K562 (cell line): ENCODE measurements at regions not wholly inside any gene's neighbourhood (a gene's known extent, or its start where the extent isn't known, plus 50 kb on each side); places are given as distances from the start of the nearest gene placed in this dataset.

Source experiments
- ATAC-seq: fragments of 200-7000 bp; cut with Tn5 transposase; 3 replicates; pipeline ENCODE4 v1.9.1; 2020; ENCODE audit warnings: moderate library complexity
- BruUV-seq: library from RNA; stranded (reverse); fragments of 400-500 nt; replicated peaks from 2 replicates; lab custom pipeline; 2021; lab: Mats Ljungman, UMichigan
- CTCF ChIA-PET: fragments of 300-600 bp; formaldehyde crosslinking; extraction: SDS; loops from one replicate; lab custom pipeline; 2021; ENCODE audit warnings: low intra/inter-chr PET ratio; lab: Yijun Ruan, JAX
- POLR2A ChIA-PET: fragments of 300-600, 350-650 bp; sonication (Branson Sonifier 250); formaldehyde crosslinking; extraction: SDS; loops from one replicate; lab custom pipeline; 2021; ENCODE audit warnings: antibody characterized with exemption, inconsistent platforms; lab: Yijun Ruan, JAX
- DNase-seq, 4 experiments: peaks; one replicate each; pipeline versions ENCODE4 v3.0.0 to v3.0.0-alpha.2; 2011 to 2018; ENCODE audit warnings: low spot score in 3 of 4, mixed read lengths in 3 of 4; ENCODE audit errors: extremely low read depth in 1 of 4
- FAIRE-seq: peaks from 2 replicates; lab custom pipeline; 2011; peaks lifted over from hg19 to GRCh38; lab: Jason Lieb, UNC
- H2AFZ ChIP-seq: 2 replicates; pipeline ENCODE4 v1.6.0; 2011; ENCODE audit warnings: low read depth, low read length, control low read depth, inconsistent platforms
- H3K27ac ChIP-seq: fragments of 200-600 bp; 3 replicates; pipeline ENCODE4 v1.8.0; 2011; ENCODE audit warnings: low read depth, mild to moderate bottlenecking, control low read depth, inconsistent platforms, low read length, moderate library complexity, mixed read lengths; ENCODE audit errors: extremely low read depth
- H3K27me3 ChIP-seq, 2 experiments: fragments of 300-600 bp in 1 of 2; 2 replicates in 1 of 2; 3 replicates in 1 of 2; pipeline versions ENCODE4 v1.6.0 to v1.8.0; 2011; ENCODE audit warnings: inconsistent platforms in 2 of 2, low read length in 2 of 2, mild to moderate bottlenecking in 1 of 2, mixed read lengths in 1 of 2, moderate library complexity in 1 of 2; ENCODE audit not compliant: control insufficient read depth in 2 of 2, insufficient read depth in 2 of 2
- H3K36me3 ChIP-seq: fragments of 300-600 bp; 3 replicates; pipeline ENCODE4 v1.8.0; 2011; ENCODE audit warnings: mild to moderate bottlenecking, low read length, inconsistent platforms; ENCODE audit not compliant: control insufficient read depth, insufficient read depth
- H3K4me1 ChIP-seq, 2 experiments: fragments of 200-600 bp in 1 of 2; replicated peaks in 1 of 2; 2 replicates in 1 of 2; 3 replicates in 1 of 2; pipeline versions ENCODE4 v1.5.1 to v1.8.0; 2011; ENCODE audit warnings: inconsistent platforms in 2 of 2, low read length in 2 of 2, mild to moderate bottlenecking in 1 of 2, mixed read lengths in 1 of 2, moderate library complexity in 1 of 2; ENCODE audit not compliant: control insufficient read depth in 2 of 2, insufficient read depth in 2 of 2
- H3K4me2 ChIP-seq: 2 replicates; pipeline ENCODE4 v1.6.1; 2011; ENCODE audit warnings: low read length, control low read depth, inconsistent platforms, mixed read lengths; ENCODE audit not compliant: insufficient read depth
- H3K4me3 ChIP-seq: fragments of 200-600 bp; sonication (generic), shearing (Covaris generic); 2 replicates; pipeline ENCODE4 v1.5.1; 2016; ENCODE audit warnings: control low read depth, inconsistent platforms
- H3K79me2 ChIP-seq: fragments of 200-600 bp; 3 replicates; pipeline ENCODE4 v1.8.0; 2011; ENCODE audit warnings: low read length, inconsistent platforms; ENCODE audit not compliant: control insufficient read depth, insufficient read depth
- H3K9ac ChIP-seq, 2 experiments: 2 replicates each; pipeline versions ENCODE4 v1.6.0 to v1.6.1; 2011; ENCODE audit warnings: low read depth in 2 of 2, low read length in 2 of 2, control low read depth in 1 of 2, inconsistent platforms in 1 of 2, mild to moderate bottlenecking in 1 of 2, mixed read lengths in 1 of 2; ENCODE audit not compliant: insufficient read depth in 1 of 2
- H3K9me1 ChIP-seq: one replicate; pipeline ENCODE4 v1.6.0; 2011; ENCODE audit warnings: inconsistent platforms, mild to moderate bottlenecking, low read length, moderate library complexity; ENCODE audit not compliant: control insufficient read depth, insufficient read depth
- H3K9me3 ChIP-seq: replicated peaks from 2 replicates; pipeline ENCODE4 v1.5.1; 2011; ENCODE audit warnings: low read depth, low read length, inconsistent platforms; ENCODE audit not compliant: control insufficient read depth, insufficient read depth
- H4K20me1 ChIP-seq: replicated peaks from 2 replicates; pipeline ENCODE4 v1.6.1; 2011; ENCODE audit warnings: low read length, inconsistent platforms, mixed read lengths; ENCODE audit not compliant: control insufficient read depth, insufficient read depth
- BMI1 ChIP-seq: fragments of 150-350 bp; IDR thresholded peaks from 2 replicates; pipeline ENCODE4 v1.6.1; 2014; ENCODE audit warnings: low read length
- COPS2 ChIP-seq: fragments of 450-650 bp; conservative IDR thresholded peaks from 2 replicates; pipeline ENCODE4 v1.6.1; 2016; ENCODE audit warnings: mild to moderate bottlenecking, moderate library complexity
- MEIS2 ChIP-seq: fragments of 450-650 bp; IDR thresholded peaks from 2 replicates; pipeline ENCODE4 v1.6.1; 2014; ENCODE audit warnings: mild to moderate bottlenecking; ENCODE audit not compliant: partially characterized antibody
- NCOR1 ChIP-seq: fragments of 450-650 bp; IDR thresholded peaks from 2 replicates; pipeline ENCODE4 v1.6.1; 2016; ENCODE audit warnings: mild to moderate bottlenecking, moderate library complexity
- PHB ChIP-seq: fragments of 250-450 bp; sonication (Bioruptor Pico); IDR thresholded peaks from 2 replicates; pipeline ENCODE4 v1.5.0; 2021
- PRDM10 ChIP-seq: fragments of 450-650 bp; IDR thresholded peaks from 2 replicates; pipeline ENCODE4 v1.6.1; 2018; ENCODE audit not compliant: partially characterized antibody
- YY1 ChIP-seq, 3 experiments: IDR thresholded peaks; 2 replicates each; pipeline ENCODE4 v1.6.1; 2011; ENCODE audit warnings: low read length in 2 of 3, mild to moderate bottlenecking in 2 of 3, moderate library complexity in 2 of 3, borderline replicate concordance in 1 of 3, control low read depth in 1 of 3, low read depth in 1 of 3; ENCODE audit not compliant: insufficient read depth in 3 of 3, insufficient replicate concordance in 2 of 3, control insufficient read depth in 1 of 3, insufficient read length in 1 of 3; ENCODE audit errors: extremely low read depth in 1 of 3
- WGBS: fragments of 100-300 bp; shearing (Covaris generic); methylation state at CpG from one replicate; pipeline ENCODE4 v1.1.6; 2016; ENCODE audit warnings: low coverage, mixed read lengths; ENCODE audit not compliant: insufficient coverage; ENCODE audit errors: missing lambda C conversion rate; 5-methylcytosine and 5-hydroxymethylcytosine counted together
- in situ Hi-C: fragments of 300-500 bp; cut with MboI; formaldehyde crosslinking; loops from 4 replicates; pipeline ENCODE4 v1.15.0; 2018; ENCODE audit warnings: inconsistent platforms, mixed read lengths
- intact Hi-C: fragments of 100-400 bp; cut with micrococcal nuclease; formaldehyde crosslinking; loops from 2 replicates; pipeline ENCODE4 v1.14.2; 2022
- TF ChIP-seq, protein P1 (sequence below), 3 experiments: IDR thresholded peaks in 2 of 3; conservative IDR thresholded peaks in 1 of 3; 2 replicates each; pipeline ENCODE4 v1.5.1; 2011 to 2012; ENCODE audit warnings: low read length in 3 of 3, mild to moderate bottlenecking in 3 of 3, control low read depth in 2 of 3, improper control_type of control experiment in 1 of 3, inconsistent platforms in 1 of 3, low read depth in 1 of 3, mixed read lengths in 1 of 3, moderate library complexity in 1 of 3; ENCODE audit not compliant: insufficient read depth in 2 of 3
- TF ChIP-seq, protein P2 (sequence below): fragments of 450-650 bp; formaldehyde crosslinking; IDR thresholded peaks from 2 replicates; pipeline ENCODE4 v1.4.0; 2020; ENCODE audit warnings: mild to moderate bottlenecking, moderate library complexity
- TF ChIP-seq, protein P3 (sequence below): sonication (generic); formaldehyde crosslinking; IDR thresholded peaks from 2 replicates; pipeline ENCODE4 v1.8.1; 2023; ENCODE audit warnings: mild to moderate bottlenecking, missing genetic modification reagents

GRCh38 chr16:17566656-17567450, 96.1 kb upstream of the XYLT1 start:
- in situ Hi-C loops (no loop called here), intact Hi-C loops (no loop called here)
- ChIA-PET CTCF (no interaction called here), POLR2A (interaction anchor here (0.9 to 1.1 kb wide), 2 partner anchors 8 to 12 kb away, joined by 3 read pairs; no protein-coding TSS in a partner anchor)
- FAIRE-seq (no peak), ATAC-seq (no peak), DNase-seq (no peak)
- no peak overlapping the region for H3K4me3 ChIP-seq
- no peak overlapping the region for H3K9ac ChIP-seq
- no TSS peak for BruUV-seq
- H3K9me1 ChIP-seq = no peaks in the 10 kb centered on the region
- no peak overlapping the region for H3K4me2 ChIP-seq
- H4K20me1 ChIP-seq = no peaks in the 10 kb centered on the region
- no peaks in the 10 kb centered on the region for H3K79me2 ChIP-seq
- peaks cover 0 to 17% of the 10 kb centered on the region in 2 experiments; a peak in 1 of 5 replicates for H3K27me3 ChIP-seq
- no peaks in the 10 kb centered on the region for H3K9me3 ChIP-seq
- no peak overlapping the region for H3K27ac ChIP-seq
- 1% methylated on average over 6 of the region's 6 CpGs for WGBS
- no peaks in the 10 kb centered on the region for H3K36me3 ChIP-seq
- no peak overlapping the region for H2AFZ ChIP-seq
- TF ChIP-seq PRDM10 = no peak
- TF ChIP-seq BMI1 = no peak
- TF ChIP-seq NCOR1 = no peak
- TF ChIP-seq, protein P1, sequence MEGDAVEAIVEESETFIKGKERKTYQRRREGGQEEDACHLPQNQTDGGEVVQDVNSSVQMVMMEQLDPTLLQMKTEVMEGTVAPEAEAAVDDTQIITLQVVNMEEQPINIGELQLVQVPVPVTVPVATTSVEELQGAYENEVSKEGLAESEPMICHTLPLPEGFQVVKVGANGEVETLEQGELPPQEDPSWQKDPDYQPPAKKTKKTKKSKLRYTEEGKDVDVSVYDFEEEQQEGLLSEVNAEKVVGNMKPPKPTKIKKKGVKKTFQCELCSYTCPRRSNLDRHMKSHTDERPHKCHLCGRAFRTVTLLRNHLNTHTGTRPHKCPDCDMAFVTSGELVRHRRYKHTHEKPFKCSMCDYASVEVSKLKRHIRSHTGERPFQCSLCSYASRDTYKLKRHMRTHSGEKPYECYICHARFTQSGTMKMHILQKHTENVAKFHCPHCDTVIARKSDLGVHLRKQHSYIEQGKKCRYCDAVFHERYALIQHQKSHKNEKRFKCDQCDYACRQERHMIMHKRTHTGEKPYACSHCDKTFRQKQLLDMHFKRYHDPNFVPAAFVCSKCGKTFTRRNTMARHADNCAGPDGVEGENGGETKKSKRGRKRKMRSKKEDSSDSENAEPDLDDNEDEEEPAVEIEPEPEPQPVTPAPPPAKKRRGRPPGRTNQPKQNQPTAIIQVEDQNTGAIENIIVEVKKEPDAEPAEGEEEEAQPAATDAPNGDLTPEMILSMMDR (IDR thresholded peaks at IDR 0.05 in 2 of 3, conservative IDR thresholded peaks at IDR 0.05 in 1 of 3; ENCODE audit: insufficient read depth in 2 of 3, low read depth in 1 of 3, low read length in 3 of 3) = no peak
- TF ChIP-seq YY1 (IDR thresholded peaks at IDR 0.05; ENCODE audit: borderline replicate concordance in 1 of 3, control insufficient read depth in 1 of 3, extremely low read depth in 1 of 3, insufficient read depth in 3 of 3, insufficient read length in 1 of 3, insufficient replicate concordance in 2 of 3, low read depth in 1 of 3, low read length in 2 of 3) = no peak
- no peak for TF ChIP-seq PHB (CRISPR knock-in tag)
- TF ChIP-seq, protein P2, sequence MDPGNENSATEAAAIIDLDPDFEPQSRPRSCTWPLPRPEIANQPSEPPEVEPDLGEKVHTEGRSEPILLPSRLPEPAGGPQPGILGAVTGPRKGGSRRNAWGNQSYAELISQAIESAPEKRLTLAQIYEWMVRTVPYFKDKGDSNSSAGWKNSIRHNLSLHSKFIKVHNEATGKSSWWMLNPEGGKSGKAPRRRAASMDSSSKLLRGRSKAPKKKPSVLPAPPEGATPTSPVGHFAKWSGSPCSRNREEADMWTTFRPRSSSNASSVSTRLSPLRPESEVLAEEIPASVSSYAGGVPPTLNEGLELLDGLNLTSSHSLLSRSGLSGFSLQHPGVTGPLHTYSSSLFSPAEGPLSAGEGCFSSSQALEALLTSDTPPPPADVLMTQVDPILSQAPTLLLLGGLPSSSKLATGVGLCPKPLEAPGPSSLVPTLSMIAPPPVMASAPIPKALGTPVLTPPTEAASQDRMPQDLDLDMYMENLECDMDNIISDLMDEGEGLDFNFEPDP (CRISPR knock-in tag) = no peak
- no peak for TF ChIP-seq MEIS2
- TF ChIP-seq, protein P3, sequence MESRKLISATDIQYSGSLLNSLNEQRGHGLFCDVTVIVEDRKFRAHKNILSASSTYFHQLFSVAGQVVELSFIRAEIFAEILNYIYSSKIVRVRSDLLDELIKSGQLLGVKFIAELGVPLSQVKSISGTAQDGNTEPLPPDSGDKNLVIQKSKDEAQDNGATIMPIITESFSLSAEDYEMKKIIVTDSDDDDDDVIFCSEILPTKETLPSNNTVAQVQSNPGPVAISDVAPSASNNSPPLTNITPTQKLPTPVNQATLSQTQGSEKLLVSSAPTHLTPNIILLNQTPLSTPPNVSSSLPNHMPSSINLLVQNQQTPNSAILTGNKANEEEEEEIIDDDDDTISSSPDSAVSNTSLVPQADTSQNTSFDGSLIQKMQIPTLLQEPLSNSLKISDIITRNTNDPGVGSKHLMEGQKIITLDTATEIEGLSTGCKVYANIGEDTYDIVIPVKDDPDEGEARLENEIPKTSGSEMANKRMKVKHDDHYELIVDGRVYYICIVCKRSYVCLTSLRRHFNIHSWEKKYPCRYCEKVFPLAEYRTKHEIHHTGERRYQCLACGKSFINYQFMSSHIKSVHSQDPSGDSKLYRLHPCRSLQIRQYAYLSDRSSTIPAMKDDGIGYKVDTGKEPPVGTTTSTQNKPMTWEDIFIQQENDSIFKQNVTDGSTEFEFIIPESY (CRISPR knock-in tag) = no peak
- TF ChIP-seq COPS2 = no peak
- H3K4me1 ChIP-seq = no peaks in the 10 kb centered on the region
